ENCODE measurements at regions not wholly inside any gene's neighbourhood (a gene's known extent, or its start where the extent isn't known, plus 50 kb on each side); places are given as distances from the start of the nearest gene placed in this dataset.
"Not testable (repeated sequence)": the region's sequence is repeated elsewhere in the genome, so short reads cannot be mapped to it uniquely, and the experiment has no call there.

DNA sequence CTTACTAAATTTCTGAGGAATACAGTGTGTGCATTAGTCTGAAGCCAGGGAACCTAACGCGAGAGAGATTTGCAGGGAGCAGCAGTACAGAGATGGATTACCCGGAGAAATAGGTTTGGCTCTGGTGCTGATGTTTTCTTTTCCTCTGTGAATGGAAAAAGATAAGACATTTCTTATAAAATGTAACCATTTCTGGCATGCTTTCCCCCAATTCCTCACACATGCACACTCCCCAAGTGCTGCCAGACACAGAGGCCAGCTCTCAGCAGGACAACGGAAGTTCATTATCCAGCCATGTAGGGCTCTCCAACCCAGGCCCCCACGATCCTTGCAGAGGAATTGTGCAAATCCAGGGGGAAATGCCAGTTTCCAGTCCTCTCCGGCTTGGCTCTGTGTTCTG is 224.5 kb upstream of the MGAT5 start:
- DNase-seq = no peak

DNA sequence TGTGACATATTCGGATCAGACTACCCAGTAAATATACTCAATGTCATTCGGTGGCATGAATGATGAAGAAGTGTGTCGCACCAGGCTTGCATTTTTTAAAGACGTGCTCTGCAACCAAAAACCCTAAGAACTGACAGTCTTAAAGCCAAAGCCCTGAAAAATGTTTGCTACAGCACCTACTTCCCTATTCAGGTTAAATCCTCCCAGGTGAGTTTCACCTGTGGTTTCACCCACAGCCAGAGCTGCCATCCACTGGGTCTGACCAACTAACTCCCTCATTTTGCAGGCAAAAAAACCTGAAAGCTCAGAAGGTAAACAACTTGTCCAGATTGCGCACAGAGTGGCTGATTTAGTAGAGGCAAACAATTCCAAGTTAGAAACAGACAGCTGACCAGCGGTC is 222.3 kb upstream of the MGAT5 start:
- no peak for DNase-seq

DNA sequence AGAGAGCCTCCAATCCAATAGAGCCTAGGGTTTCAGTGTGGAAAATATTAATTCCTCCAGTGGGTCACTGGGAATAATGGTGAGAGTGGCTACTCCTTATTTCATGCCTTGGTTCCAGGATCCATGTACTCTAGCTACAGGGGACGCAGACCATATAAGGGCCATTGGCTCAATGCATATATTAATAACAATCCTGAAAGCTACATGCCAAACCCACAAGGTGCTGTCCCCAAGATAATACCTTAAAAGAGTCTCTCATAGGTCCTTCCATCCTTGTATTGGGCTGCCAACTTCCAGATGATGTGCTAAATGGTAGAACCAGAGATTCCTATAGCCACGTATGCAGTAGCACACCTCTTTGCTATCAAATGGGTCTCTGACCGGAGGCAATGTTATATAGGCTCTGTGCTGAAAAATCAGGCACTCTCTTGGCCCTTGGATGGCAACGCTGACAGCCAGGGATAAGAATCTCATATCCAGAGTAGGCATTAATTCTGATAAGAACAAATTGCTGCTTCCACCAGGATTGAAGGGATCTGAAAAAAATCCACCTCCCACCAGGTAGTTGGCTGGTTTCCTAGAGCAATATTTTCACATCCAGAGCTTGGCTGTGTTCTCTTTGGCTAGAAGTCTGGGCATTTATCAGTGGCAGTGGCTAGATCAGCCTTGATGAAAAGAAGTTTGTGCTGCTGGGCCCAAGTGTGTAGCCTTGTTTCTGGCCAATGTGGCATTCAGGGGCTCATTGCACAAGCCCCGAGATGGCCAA is 218.1 kb upstream of the MGAT5 start:
- no peak for DNase-seq

DNA sequence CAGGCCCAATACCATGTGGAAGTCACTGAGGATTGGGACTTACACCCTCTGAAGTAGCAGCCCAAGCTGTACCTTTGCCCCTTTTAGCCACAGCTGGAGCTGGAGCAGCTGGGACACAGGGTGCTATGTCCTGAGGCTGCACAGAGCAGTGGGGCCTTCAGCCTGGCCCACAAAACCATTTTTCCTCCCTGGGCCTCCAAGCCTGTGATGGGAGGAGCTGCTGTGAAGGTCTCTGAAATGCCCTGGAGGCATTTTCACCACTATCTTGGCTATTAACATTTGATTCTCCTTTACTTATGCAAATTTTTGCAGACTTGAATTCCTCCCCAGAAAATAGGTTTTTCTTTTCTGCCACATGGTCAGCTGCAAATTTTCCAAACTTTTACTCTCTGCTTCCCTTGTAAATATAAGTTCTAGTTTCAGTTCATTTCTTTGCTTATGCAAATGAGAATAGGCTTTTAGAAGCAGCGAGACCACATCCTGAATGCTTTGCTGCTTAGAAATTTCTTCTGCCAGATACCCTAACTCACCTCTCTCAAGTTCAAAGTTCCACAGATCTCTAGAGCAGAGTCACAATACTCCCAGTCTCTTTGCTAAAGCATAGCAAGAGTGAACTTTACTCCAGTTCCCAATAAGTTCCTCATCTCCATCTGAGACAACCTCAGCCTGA is 213.8 kb upstream of the MGAT5 start:
- no peak for DNase-seq

DNA sequence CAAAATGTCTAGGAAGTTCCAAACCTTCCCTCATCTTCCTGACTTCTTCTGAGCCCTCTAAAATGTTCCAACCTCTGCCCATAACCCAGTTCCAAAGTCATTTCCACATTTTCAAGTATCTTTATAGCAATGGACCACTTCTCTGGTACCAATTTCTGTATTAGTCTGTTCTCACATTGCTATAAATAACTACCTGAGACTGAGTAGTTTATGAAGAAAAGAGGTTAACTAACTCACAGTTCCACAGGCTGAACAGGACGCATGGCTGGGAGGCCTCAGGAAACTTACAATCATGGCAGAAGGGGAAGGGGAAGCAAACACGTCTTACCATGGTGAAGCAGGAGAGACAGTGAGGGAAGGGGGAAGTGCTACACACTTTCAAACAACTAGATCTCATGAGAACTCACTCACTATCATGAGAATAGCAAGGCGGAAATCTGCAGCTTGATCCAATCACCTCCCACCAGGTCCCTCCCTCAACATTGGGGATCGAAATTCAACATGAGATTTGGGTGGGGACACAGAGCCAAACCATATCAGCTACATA is 213.2 kb upstream of the MGAT5 start:
- DNase-seq = not testable (repeated sequence)

DNA sequence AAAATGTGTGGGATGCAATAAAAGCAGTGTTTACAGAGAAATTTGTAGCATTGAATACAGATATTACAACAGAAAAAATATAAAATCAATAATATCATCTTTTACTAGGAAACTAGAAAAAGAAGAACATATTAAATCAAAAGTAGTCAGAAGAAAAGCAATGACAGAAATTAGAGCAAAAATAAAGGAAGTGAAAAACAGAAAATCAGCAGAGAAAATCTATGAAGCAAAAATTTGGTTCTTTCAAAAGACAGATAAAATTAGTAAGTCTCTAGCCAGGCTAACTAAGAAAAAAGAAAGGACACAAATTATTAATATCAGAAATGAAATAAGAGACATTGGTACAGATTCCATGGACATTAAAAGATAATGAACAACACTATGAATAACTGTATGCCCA is 212.0 kb upstream of the MGAT5 start:
- no peak for DNase-seq

DNA sequence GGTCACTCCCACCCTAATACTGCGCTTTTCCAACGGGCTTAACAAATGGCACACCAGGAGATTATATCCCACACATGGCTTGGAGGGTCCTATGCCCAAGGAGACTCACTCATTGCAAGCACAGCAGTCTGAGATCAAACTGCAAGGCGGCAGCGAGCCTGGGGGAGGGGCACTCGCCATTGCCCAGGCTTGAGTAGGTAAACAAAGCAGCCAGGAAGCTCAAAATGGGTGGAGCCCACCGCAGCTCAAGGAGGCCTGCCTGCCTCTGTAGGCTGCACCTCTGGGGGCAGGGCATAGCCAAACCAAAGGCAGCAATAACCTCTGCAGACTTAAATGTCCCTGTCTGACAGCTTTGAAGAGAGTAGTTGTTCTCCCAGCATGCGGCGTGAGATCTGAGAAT is 210.8 kb upstream of the MGAT5 start:
- DNase-seq = not testable (repeated sequence)

DNA sequence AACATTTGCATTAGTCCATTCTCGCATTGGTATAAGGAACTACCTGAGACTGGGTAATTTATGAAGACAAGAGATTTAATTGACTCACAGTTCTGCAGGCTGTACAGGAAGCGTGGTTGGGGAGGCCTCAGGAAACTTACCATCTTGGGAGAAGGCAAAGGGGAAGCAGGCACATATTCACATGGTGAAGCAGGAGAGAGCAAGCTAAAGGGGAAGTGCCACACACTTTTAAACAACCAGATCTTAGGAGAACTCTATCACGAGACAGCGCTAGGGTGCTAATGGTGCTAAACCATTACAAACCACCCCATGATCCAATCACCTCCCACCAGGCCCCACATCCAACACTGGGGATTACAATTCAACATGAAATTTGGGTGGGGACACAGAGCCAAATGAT is 201.7 kb upstream of the MGAT5 start:
- no peak for DNase-seq

DNA sequence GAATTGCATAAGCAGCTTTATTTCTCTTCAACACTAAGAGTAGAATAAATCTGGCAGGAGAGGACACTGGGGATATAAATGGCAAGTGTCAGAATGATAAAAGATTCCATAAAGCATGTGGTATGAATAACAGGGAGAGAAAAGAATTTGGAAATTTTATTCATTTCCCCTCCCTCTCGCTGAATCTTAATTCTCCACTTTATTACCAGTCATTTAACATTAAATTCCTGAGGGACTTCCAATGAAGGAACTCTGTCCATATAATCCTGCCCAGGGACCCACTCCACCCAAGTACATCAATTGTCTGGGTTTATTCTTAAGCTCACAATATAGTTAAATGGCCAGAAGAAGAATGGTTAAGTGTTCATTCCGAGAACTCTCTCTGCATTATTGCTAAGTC is 197.7 kb upstream of the MGAT5 start:
- no peak for DNase-seq

DNA sequence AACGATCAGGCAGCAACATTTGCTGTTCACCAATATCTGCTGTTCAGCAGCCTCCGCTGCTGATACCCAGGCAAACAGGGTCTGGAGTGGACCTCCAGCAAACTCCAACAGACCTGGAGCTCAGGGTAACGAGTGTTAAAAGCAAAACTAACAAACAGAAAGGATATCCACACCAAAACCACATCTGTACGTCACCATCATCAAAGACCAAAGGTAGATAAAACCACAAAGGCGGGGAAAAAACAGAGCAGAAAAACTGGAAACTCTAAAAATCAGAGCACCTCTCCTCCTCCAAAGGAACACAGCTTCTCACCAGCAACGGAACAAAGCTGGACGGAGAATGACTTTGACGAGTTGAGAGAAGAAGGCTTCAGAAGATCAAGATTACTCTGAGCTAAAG is 192.8 kb upstream of the MGAT5 start:
- not testable (repeated sequence) for DNase-seq

DNA sequence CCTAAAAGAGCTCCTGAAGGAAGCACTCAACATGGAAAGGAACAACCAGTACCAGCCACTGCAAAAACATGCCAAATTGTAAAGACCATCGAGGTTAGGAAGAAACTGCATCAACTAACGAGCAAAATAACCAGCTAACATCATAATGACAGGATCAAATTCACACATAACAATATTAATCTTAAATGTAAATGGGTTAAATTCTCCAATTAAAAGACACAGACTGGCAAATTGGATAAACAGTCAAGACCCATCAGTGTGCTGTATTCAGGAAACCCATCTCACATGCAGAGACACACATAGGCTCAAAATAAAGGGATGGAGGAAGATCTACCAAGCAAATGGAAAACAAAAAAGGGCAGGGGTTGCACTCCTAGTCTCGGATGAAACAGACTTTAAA is 191.6 kb upstream of the MGAT5 start:
- not testable (repeated sequence) for DNase-seq

DNA sequence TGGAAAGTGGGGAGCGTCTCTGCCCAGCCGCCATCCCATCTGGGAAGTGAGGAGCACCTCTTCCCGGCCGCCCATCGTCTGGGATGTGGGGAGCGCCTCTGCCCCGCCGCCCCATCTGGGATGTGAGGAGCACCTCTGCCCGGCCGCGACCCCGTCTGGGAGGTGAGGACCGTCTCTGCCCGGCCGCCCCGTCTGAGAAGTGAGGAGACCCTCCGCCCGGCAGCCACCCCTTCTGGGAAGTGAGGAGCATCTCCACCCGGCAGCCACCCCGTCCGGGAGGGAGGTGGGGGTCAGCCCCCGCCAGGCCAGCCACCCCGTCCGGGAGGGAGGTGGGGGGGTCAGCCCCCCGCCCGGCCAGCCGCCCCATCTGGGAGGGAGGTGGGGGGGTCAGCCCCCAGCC is 190.0 kb upstream of the MGAT5 start:
- DNase-seq = not testable (repeated sequence)

DNA sequence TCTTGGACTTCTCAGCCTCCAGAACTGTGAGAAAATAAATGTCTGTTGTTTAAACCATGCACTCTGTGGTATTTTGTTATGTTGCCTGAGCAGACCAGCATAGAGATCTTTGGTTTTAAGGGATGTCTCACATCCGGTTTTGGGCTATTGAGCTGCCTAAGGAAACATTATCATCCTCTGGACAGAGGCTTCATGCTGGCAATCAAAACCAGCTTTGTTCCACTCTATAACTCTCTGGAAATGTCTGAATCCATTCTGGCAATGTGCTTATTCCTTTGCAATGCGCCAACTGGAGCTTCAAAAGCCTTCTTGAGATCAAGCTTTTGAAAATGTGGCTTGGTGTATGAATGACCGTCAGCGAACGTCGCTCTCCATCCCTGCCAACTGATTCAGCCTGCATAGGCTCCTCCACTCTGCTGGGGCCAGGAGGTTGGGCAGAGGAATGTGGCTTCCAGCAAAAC is 183.6 kb upstream of the MGAT5 start:
- no peak for DNase-seq

DNA sequence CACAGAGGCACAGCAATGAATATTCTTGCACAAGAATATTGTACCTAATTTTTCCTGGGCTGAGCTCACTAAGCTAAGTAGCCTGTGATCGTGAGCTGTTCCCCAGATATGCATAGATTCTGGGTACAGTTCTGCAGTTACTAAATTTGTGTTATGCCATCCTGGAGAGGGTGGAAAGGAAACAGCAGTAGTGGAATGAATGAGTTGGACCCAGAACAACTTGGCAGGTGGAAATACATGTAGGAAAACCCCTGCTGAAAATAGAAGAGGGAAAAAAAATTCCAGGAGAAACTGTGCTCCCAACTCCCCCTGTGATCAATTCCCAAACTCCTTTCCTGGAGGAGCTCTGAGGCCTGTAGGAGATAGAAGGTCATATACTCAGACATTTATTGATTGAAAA is 181.5 kb upstream of the MGAT5 start:
- no peak for DNase-seq

DNA sequence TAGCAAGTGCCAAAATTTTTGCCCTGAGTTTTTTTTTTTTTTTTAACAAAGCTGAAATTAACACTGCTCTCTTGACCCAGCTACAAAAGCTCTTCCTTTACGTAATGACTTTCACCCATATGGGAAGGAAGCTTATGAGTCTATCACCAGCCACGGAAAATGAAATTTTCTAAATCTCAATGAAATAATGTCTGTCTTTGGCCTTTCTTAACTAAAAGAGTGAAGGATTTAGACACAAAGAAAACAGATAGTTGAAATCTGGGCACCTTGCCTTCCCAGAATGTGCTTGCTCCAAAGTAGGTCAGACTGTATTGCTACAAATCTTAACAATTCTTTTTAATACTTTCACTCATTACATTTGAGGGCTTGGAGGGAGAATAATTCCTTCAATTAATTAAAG is 180.8 kb upstream of the MGAT5 start:
- DNase-seq = no peak

DNA sequence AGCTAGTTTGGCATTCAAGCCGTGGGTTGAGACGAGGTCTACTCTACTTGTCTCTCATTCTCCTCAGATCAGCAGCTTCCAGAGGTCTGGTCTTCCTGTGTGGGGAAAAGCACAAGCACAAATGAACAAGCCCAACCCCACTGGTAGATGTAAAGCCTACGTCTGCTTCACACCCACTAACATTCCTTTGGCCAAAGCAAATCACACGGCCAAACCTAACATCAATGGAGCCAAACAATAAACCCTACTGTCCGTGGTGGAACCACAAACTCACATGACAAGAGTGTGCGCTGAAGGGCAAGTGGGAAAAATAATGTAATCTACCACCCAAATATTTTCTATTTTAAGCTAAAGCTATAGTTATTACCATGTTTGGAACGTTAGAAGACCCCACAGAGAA is 179.3 kb upstream of the MGAT5 start:
- DNase-seq = no peak

DNA sequence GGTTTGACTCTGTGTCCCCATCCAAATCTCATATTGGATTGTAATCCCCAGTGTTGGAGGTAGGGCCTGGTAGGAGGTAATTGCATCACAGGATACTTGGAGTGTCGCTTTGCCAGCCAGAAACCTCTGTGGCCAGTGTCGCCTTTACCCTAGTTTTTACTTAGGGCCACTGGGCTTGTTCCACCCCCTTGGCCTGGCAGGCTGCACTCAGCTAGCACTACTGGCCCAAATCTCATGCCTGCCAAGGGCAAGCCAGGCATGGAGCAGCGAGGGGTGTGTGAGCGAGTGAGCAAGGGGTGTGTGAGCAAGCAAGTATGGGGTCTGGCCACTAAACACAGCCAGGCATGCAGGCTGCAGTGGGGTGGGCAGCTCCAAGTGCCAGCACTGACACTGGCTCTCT is 178.7 kb upstream of the MGAT5 start:
- no peak for DNase-seq

DNA sequence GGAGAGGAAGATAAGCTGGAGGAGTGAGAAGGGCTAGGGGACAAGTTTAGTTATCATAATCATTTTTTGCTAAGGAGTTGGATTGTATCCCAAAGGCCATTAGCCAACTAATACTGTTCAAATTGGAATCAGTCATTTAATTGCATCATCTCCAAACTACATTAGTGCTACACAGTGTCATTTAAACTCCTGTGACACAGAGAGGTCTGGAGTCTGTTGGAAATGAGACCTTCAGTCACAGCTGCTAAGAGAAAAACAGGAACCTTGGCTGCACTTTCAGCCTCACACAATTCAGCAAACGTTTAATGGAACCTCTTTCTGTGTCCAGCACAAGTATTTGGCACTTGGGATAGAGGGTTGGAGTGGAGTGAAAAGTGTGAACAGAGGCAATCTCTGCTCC is 175.5 kb upstream of the MGAT5 start:
- no peak for DNase-seq

DNA sequence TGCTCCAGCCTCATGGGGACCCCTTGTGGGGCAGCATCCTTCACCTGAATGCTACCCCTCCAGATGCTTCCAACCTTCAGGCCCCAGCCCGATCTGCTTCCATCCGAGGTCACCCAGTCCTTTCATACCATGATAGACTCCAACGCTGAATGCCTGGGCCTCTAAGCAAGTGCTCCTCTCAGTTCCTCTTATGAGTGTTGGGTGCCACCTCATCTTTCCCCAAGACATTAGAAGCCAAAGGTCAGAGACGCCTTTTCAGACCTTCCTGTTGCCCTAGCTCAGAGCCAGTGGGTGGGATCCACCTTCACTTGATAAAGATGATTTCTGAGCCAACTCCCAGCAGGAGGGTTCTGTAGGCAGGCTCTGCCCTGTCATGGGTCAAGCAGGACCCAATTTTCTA is 174.5 kb upstream of the MGAT5 start:
- DNase-seq = no peak

DNA sequence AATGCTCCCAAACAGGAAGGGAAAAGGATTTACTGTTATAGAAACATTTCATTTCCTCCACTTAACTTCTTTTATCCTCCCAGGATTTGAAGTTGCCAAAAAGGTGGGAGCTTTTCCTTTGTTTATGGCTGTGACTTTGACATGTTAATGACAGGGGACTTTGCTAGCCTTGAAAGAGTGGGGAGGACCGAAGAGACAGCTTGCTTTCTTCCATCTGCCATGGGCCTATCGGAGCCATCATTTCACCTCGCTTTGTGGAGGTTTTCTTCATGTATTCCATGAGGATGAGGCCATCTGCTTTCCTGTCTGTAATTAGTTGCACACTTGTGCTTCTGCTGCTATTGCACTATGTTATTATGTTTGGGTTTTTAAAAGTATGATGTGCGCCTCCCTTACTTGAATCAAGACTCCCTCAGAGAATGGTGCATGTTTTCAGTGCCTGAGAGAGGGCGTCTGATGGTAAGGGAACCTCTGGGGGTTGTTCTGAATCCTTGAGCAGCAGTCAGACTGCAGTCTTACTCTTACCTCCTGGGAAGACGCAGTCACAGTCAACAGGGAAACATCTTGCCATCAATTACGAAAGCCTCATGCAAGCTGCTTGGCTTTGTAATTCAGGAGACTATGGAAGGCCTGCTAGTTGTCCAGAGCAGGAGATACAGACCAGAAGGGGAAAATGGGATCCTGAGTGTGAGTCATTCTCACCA is 173.3 kb upstream of the MGAT5 start:
- no peak for DNase-seq

DNA sequence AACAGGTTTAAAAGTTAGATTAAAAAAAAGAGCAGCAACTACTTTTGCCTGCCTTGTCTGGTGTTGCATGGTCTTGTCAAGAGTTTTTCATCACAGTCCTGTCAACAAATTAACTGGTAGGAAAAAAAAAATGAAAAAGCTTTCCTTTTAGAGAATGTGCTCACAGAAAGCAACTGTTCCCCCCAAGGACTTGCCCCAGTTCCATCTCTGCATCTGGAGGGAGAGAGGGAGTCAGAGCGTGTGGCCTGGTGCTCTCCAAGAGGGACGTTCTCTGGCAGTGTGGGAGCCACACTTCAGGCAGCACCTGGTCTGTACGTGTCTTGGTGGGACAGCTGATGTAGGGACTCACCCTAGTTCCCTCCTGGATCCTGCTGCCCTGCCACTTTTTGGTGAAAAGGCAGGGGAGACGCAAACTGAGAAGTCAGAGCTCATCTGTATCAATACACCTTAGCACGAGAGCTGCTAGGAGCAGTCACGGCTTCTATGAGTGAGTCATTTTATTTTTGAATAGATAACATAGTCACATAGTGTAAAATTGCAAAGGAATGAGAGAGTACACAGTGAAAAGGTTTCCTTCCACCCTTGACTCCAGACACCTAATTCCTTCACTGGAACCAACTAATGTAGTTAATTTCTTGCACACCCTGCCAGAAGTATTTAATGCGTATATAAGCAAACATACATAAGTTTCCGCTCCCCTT is 172.5 kb upstream of the MGAT5 start:
- DNase-seq = no peak

DNA sequence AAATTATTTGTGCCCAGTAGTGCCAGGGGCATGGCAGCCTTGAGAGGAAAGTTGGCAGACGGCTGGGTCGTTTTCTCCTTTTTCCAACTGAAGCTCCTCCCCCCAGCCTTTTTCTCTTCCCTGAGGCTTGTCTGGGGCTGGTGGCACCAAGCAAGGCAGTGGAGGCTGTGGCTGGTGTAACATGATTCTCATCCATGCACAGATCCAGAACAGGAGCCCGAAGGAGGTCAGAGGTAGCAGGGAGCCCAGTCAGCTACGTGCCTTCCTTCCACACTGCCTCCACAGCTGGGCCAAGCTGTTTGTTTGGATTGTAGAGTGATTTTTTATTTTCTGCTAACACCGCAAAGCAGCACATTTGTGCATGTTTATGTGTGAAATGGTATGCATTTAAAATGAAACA is 170.3 kb upstream of the MGAT5 start:
- DNase-seq = no peak

Data from fibroblast of skin of abdomen (primary cell).